Gastroesophageal sphincter (tissue), 3 donors: ENCODE measurements at regions not wholly inside any gene's neighbourhood (a gene's known extent, or its start where the extent isn't known, plus 50 kb on each side); places are given as distances from the start of the nearest gene placed in this dataset.

Experiments used
- POLR2A ChIP-seq, 2 donors: fragments of 450-650 bp; IDR thresholded peaks; one replicate each; pipeline ENCODE4 v1.6.1; 2017; ENCODE audit warnings: antibody characterized with exemption in 2 of 2, mild to moderate bottlenecking in 2 of 2, moderate library complexity in 1 of 2
- POLR2AphosphoS5 ChIP-seq: sonication (generic); formaldehyde crosslinking; IDR thresholded peaks from one replicate; pipeline ENCODE4 v1.6.1; 2017; ENCODE audit warnings: antibody characterized with exemption
- TF ChIP-seq, protein P1 (sequence below), 4 experiments: fragments of 200-600 bp in 2 of 4; fragments of 450-650 bp in 2 of 4; sonication (generic) in 1 of 4; IDR thresholded peaks; one replicate each; pipeline ENCODE4 v1.5.1; 2017 to 2019; ENCODE audit warnings: antibody characterized with exemption in 4 of 4, mild to moderate bottlenecking in 2 of 4, moderate library complexity in 2 of 4

- TF ChIP-seq, protein P1, sequence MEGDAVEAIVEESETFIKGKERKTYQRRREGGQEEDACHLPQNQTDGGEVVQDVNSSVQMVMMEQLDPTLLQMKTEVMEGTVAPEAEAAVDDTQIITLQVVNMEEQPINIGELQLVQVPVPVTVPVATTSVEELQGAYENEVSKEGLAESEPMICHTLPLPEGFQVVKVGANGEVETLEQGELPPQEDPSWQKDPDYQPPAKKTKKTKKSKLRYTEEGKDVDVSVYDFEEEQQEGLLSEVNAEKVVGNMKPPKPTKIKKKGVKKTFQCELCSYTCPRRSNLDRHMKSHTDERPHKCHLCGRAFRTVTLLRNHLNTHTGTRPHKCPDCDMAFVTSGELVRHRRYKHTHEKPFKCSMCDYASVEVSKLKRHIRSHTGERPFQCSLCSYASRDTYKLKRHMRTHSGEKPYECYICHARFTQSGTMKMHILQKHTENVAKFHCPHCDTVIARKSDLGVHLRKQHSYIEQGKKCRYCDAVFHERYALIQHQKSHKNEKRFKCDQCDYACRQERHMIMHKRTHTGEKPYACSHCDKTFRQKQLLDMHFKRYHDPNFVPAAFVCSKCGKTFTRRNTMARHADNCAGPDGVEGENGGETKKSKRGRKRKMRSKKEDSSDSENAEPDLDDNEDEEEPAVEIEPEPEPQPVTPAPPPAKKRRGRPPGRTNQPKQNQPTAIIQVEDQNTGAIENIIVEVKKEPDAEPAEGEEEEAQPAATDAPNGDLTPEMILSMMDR (IDR thresholded peaks at IDR 0.05) = no peak
- TF ChIP-seq POLR2A (IDR thresholded peaks at IDR 0.05) = no peak
- TF ChIP-seq POLR2AphosphoS5 = no peak
Measured at GRCh38 chr4:116027311-116027710, 913.9 kb upstream of the NDST4 start.
